ENCODE measurements at regions not wholly inside any gene's neighbourhood (a gene's known extent, or its start where the extent isn't known, plus 50 kb on each side); places are given as distances from the start of the nearest gene placed in this dataset.

DNA sequence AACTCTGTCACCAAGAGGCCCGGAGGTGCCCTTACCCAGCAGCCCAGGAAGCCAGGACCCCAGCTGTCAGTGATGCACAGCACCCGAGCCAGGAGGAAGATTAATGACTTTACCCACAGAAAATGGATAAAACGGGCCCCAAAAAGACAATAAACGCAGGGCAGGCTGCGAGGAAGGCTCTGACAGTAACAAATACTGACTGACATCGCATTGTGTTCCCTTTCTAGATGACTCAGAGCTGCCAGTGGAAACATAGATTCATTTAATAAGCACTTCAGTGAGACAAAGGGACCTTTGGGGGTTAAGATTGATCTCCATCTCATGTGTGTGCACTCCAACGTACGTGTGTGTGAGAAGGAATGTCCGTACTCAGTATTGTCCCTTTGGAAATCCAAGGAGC, 225.3 kb upstream of the PPP2R3A start:
- DNase-seq (no peak), ATAC-seq (replicated peaks in 1 of 4) (no peak)
- POLR2A ChIA-PET = no interaction called here
- Histone ChIP-seq H3K27ac (ENCODE audit: low read length) (no peak overlapping the region), H3K9me3 (no peaks in the 10 kb centered on the region), H3K4me1 (ENCODE audit: control insufficient read depth in 1 of 2, extremely low read depth in 1 of 2, insufficient read depth in 2 of 2, low read length in 2 of 2) (no peaks in the 10 kb centered on the region), H3K4me3 (ENCODE audit: control insufficient read depth in 1 of 2, extremely low read depth in 1 of 2, low read length in 1 of 2) (no peak overlapping the region), H3K27me3 (replicated peaks in 1 of 2; ENCODE audit: control insufficient read depth in 2 of 2, extremely low read depth in 1 of 2, insufficient read depth in 2 of 2, low read length in 1 of 2) (no peaks in the 10 kb centered on the region), H3K36me3 (ENCODE audit: control insufficient read depth in 2 of 2, extremely low read depth in 1 of 2, insufficient read depth in 1 of 2, low read length in 1 of 2) (no peaks in the 10 kb centered on the region)
- 59% methylated on average over 9 of the region's 9 CpGs for WGBS (ENCODE audit: insufficient coverage)
- Mint-ChIP-seq H3K4me3 (no peak overlapping the region), H3K4me1 (no peaks in the 10 kb centered on the region), H3K9me3 (peaks cover 4 to 13% (median 11%) of the 10 kb centered on the region in 3 donors), H3K27me3 (peaks cover 0 to 7% of the 10 kb centered on the region in 2 donors), H3K27ac (no peak overlapping the region), H3K36me3 (no peaks in the 10 kb centered on the region)
- CTCF ChIA-PET = no interaction called here

GRCh38 chr3:135740751-135741150, 224.8 kb upstream of the PPP2R3A start:
- H3K4me1 ChIP-seq (ENCODE audit: control insufficient read depth in 1 of 2, extremely low read depth in 1 of 2, insufficient read depth in 2 of 2, low read length in 2 of 2) = no peaks in the 10 kb centered on the region
- Mint-ChIP-seq H3K27ac (no peak overlapping the region), H3K27me3 (peaks cover 0 to 7% of the 10 kb centered on the region in 2 donors), H3K4me3 (no peak overlapping the region), H3K9me3 (peaks cover 4 to 11% (median 10%) of the 10 kb centered on the region in 3 donors), H3K36me3 (no peaks in the 10 kb centered on the region), H3K4me1 (no peaks in the 10 kb centered on the region)
- ATAC-seq (replicated peaks in 1 of 4) = no peak
- H3K27me3 ChIP-seq (replicated peaks in 1 of 2; ENCODE audit: control insufficient read depth in 2 of 2, extremely low read depth in 1 of 2, insufficient read depth in 2 of 2, low read length in 1 of 2) = no peaks in the 10 kb centered on the region
- H3K27ac ChIP-seq (ENCODE audit: low read length) = no peak overlapping the region
- H3K9me3 ChIP-seq = no peaks in the 10 kb centered on the region
- POLR2A ChIA-PET = no interaction called here
- CTCF ChIA-PET = no interaction called here
- no peak for DNase-seq
- H3K36me3 ChIP-seq (ENCODE audit: control insufficient read depth in 2 of 2, extremely low read depth in 1 of 2, insufficient read depth in 1 of 2, low read length in 1 of 2) = no peaks in the 10 kb centered on the region
- H3K4me3 ChIP-seq (ENCODE audit: control insufficient read depth in 1 of 2, extremely low read depth in 1 of 2, low read length in 1 of 2) = no peak overlapping the region

DNA sequence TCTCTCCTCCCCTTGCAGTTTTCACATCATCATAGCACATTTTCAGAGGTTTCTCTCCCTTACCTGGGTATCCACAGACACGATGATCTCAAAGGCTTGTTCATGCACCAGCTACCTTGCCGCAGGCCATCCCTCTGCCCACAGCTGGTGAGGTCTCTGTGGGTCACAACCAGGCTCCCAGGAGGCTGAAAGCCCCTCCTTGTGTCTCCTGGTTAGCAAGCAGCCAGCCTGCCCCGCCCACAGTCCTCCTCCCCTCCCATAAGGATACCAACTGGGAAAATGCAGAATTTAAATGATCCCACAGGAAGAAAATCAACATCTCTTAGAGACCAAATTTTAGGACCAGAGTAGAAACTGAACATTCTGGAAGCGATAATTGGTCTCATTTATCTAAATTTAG, 213.5 kb upstream of the PPP2R3A start:
- Histone ChIP-seq H3K27me3 (replicated peaks in 1 of 2; ENCODE audit: control insufficient read depth in 2 of 2, extremely low read depth in 1 of 2, insufficient read depth in 2 of 2, low read length in 1 of 2) (peaks cover 0 to 3% of the 10 kb centered on the region in 2 experiments), H3K9me3 (no peaks in the 10 kb centered on the region), H3K27ac (ENCODE audit: low read length) (no peak overlapping the region), H3K4me3 (ENCODE audit: control insufficient read depth in 1 of 2, extremely low read depth in 1 of 2, low read length in 1 of 2) (no peak overlapping the region), H3K36me3 (ENCODE audit: control insufficient read depth in 2 of 2, extremely low read depth in 1 of 2, insufficient read depth in 1 of 2, low read length in 1 of 2) (no peaks in the 10 kb centered on the region), H3K4me1 (ENCODE audit: control insufficient read depth in 1 of 2, extremely low read depth in 1 of 2, insufficient read depth in 2 of 2, low read length in 2 of 2) (no peaks in the 10 kb centered on the region)
- WGBS (ENCODE audit: insufficient coverage) = 64% methylated on average over 2 of the region's 4 CpGs
- CTCF ChIA-PET = no interaction called here
- peaks cover 0 to 3% (median 0%) of the 10 kb centered on the region in 3 donors for H3K9me3 Mint-ChIP-seq
- no peak overlapping the region for H3K27ac Mint-ChIP-seq
- POLR2A ChIA-PET = no interaction called here
- peaks cover 2 to 4% of the 10 kb centered on the region in 2 donors for H3K27me3 Mint-ChIP-seq
- ATAC-seq (replicated peaks in 1 of 4) (no peak), DNase-seq (no peak)
- no peaks in the 10 kb centered on the region for H3K36me3 Mint-ChIP-seq
- H3K4me3 Mint-ChIP-seq = no peak overlapping the region
- no peaks in the 10 kb centered on the region for H3K4me1 Mint-ChIP-seq

- ChIA-PET CTCF (no interaction called here), POLR2A (no interaction called here)
- Mint-ChIP-seq H3K4me1 (no peaks in the 10 kb centered on the region), H3K27me3 (peaks cover 2 to 4% of the 10 kb centered on the region in 2 donors), H3K4me3 (no peak overlapping the region), H3K27ac (no peak overlapping the region), H3K9me3 (peaks cover 0 to 3% (median 0%) of the 10 kb centered on the region in 3 donors), H3K36me3 (no peaks in the 10 kb centered on the region)
- H3K27me3 ChIP-seq (replicated peaks in 1 of 2; ENCODE audit: control insufficient read depth in 2 of 2, extremely low read depth in 1 of 2, insufficient read depth in 2 of 2, low read length in 1 of 2) = peaks cover 0 to 3% of the 10 kb centered on the region in 2 experiments
- DNase-seq (no peak), ATAC-seq (replicated peaks in 1 of 4) (no peak)
- H3K27ac ChIP-seq (ENCODE audit: low read length) = no peak overlapping the region
- H3K36me3 ChIP-seq (ENCODE audit: control insufficient read depth in 2 of 2, extremely low read depth in 1 of 2, insufficient read depth in 1 of 2, low read length in 1 of 2) = no peaks in the 10 kb centered on the region
- H3K4me1 ChIP-seq (ENCODE audit: control insufficient read depth in 1 of 2, extremely low read depth in 1 of 2, insufficient read depth in 2 of 2, low read length in 2 of 2) = no peaks in the 10 kb centered on the region
- no peaks in the 10 kb centered on the region for H3K9me3 ChIP-seq
- WGBS (ENCODE audit: insufficient coverage) = 54% methylated on average over 2 of the region's 2 CpGs
- H3K4me3 ChIP-seq (ENCODE audit: control insufficient read depth in 1 of 2, extremely low read depth in 1 of 2, low read length in 1 of 2) = no peak overlapping the region
Observed at GRCh38 chr3:135752851-135753250, 212.7 kb upstream of the PPP2R3A start.

- CTCF ChIA-PET = no interaction called here
- peaks cover 0 to 3% (median 0%) of the 10 kb centered on the region in 3 donors for H3K9me3 Mint-ChIP-seq
- Histone ChIP-seq H3K27me3 (replicated peaks in 1 of 2; ENCODE audit: control insufficient read depth in 2 of 2, extremely low read depth in 1 of 2, insufficient read depth in 2 of 2, low read length in 1 of 2) (peaks cover 0 to 3% of the 10 kb centered on the region in 2 experiments), H3K27ac (ENCODE audit: low read length) (no peak overlapping the region), H3K9me3 (no peaks in the 10 kb centered on the region), H3K36me3 (ENCODE audit: control insufficient read depth in 2 of 2, extremely low read depth in 1 of 2, insufficient read depth in 1 of 2, low read length in 1 of 2) (no peaks in the 10 kb centered on the region), H3K4me1 (ENCODE audit: control insufficient read depth in 1 of 2, extremely low read depth in 1 of 2, insufficient read depth in 2 of 2, low read length in 2 of 2) (no peaks in the 10 kb centered on the region), H3K4me3 (ENCODE audit: control insufficient read depth in 1 of 2, extremely low read depth in 1 of 2, low read length in 1 of 2) (no peak overlapping the region)
- ATAC-seq (replicated peaks in 1 of 4) (no peak), DNase-seq (no peak)
- POLR2A ChIA-PET = no interaction called here
- no peaks in the 10 kb centered on the region for H3K36me3 Mint-ChIP-seq
- no peak overlapping the region for H3K27ac Mint-ChIP-seq
- no peaks in the 10 kb centered on the region for H3K4me1 Mint-ChIP-seq
- 86% methylated on average over 7 of the region's 7 CpGs for WGBS (ENCODE audit: insufficient coverage)
- H3K4me3 Mint-ChIP-seq = no peak overlapping the region
- peaks cover 2 to 4% of the 10 kb centered on the region in 2 donors for H3K27me3 Mint-ChIP-seq
Observed at GRCh38 chr3:135753506-135753905, 212.0 kb upstream of the PPP2R3A start.

DNA sequence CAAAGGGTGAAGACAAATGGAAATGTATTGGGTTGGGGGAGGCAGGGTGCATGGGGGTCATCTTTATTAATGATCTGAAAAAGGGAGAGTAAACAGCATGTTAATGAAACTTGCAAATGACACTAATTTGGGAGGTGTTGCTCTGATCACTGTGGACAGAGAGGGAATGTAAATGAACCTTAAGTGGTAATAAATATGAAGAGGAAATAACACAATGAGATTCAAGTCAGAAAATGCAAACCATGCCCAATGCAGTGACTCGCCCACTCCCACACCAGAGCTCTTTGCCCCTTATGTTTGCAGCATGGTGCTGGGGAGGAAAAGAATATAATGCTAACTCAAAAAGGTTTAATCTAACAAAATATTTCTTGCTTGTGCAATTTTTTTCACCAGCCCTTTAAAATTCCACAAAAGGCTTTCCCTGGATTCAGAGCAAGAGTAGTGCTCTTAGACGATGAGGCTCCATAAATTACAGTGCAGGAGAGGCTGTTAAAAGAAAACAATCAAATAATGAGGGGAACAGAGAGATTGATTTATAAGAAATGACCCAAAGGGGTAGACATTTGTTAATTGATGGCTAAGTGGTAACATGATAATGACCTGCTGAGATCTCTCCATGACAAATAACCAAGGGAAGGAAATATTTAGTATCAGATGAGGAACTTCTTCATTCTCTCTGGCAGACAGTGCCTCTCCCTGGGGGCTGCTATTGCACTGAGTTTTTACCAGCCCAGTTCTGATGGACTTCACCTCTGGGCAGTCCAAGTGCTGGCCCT, 210.0 kb upstream of the PPP2R3A start:
- no peaks in the 10 kb centered on the region for H3K4me1 Mint-ChIP-seq
- no peaks in the 10 kb centered on the region for H3K36me3 ChIP-seq (ENCODE audit: control insufficient read depth in 2 of 2, extremely low read depth in 1 of 2, insufficient read depth in 1 of 2, low read length in 1 of 2)
- ChIA-PET CTCF (no interaction called here), POLR2A (no interaction called here)
- no peak overlapping the region for H3K27ac Mint-ChIP-seq
- no peaks in the 10 kb centered on the region for H3K9me3 Mint-ChIP-seq
- no peaks in the 10 kb centered on the region for H3K9me3 ChIP-seq
- peaks cover 0 to 3% of the 10 kb centered on the region in 2 experiments for H3K27me3 ChIP-seq (replicated peaks in 1 of 2; ENCODE audit: control insufficient read depth in 2 of 2, extremely low read depth in 1 of 2, insufficient read depth in 2 of 2, low read length in 1 of 2)
- ATAC-seq (replicated peaks in 1 of 4) (no peak), DNase-seq (no peak)
- peaks cover 0 to 2% of the 10 kb centered on the region in 2 donors for H3K27me3 Mint-ChIP-seq
- no peak overlapping the region for H3K4me3 Mint-ChIP-seq
- no peaks in the 10 kb centered on the region for H3K36me3 Mint-ChIP-seq
- H3K4me1 ChIP-seq (ENCODE audit: control insufficient read depth in 1 of 2, extremely low read depth in 1 of 2, insufficient read depth in 2 of 2, low read length in 2 of 2) = no peaks in the 10 kb centered on the region
- no peak overlapping the region for H3K4me3 ChIP-seq (ENCODE audit: control insufficient read depth in 1 of 2, extremely low read depth in 1 of 2, low read length in 1 of 2)
- no CpG with 5 or more reads among the region's 2 CpGs for WGBS (ENCODE audit: insufficient coverage)
- H3K27ac ChIP-seq (ENCODE audit: low read length) = no peak overlapping the region
